ENCODE measurements at regions not wholly inside any gene's neighbourhood (a gene's known extent, or its start where the extent isn't known, plus 50 kb on each side); places are given as distances from the start of the nearest gene placed in this dataset.

- no peak overlapping the region for H3K9ac ChIP-seq (ENCODE audit: insufficient read depth in 1 of 2, low read depth in 2 of 2, low read length in 2 of 2)
- H3K9me3 ChIP-seq (replicated peaks; ENCODE audit: control insufficient read depth, insufficient read depth, low read depth, low read length): no peaks in the 10 kb centered on the region
- no peak overlapping the region for H3K4me3 ChIP-seq
- no TSS peak for BruUV-seq (replicated peaks)
- POLR2A ChIA-PET: no interaction called here
- H3K79me2 ChIP-seq (ENCODE audit: control insufficient read depth, insufficient read depth, low read length): no peaks in the 10 kb centered on the region
- H3K9me1 ChIP-seq (ENCODE audit: control insufficient read depth, insufficient read depth, low read length): no peaks in the 10 kb centered on the region
- TF ChIP-seq LEF1 (IDR thresholded peaks at IDR 0.05): no peak
- TF ChIP-seq, protein P1, sequence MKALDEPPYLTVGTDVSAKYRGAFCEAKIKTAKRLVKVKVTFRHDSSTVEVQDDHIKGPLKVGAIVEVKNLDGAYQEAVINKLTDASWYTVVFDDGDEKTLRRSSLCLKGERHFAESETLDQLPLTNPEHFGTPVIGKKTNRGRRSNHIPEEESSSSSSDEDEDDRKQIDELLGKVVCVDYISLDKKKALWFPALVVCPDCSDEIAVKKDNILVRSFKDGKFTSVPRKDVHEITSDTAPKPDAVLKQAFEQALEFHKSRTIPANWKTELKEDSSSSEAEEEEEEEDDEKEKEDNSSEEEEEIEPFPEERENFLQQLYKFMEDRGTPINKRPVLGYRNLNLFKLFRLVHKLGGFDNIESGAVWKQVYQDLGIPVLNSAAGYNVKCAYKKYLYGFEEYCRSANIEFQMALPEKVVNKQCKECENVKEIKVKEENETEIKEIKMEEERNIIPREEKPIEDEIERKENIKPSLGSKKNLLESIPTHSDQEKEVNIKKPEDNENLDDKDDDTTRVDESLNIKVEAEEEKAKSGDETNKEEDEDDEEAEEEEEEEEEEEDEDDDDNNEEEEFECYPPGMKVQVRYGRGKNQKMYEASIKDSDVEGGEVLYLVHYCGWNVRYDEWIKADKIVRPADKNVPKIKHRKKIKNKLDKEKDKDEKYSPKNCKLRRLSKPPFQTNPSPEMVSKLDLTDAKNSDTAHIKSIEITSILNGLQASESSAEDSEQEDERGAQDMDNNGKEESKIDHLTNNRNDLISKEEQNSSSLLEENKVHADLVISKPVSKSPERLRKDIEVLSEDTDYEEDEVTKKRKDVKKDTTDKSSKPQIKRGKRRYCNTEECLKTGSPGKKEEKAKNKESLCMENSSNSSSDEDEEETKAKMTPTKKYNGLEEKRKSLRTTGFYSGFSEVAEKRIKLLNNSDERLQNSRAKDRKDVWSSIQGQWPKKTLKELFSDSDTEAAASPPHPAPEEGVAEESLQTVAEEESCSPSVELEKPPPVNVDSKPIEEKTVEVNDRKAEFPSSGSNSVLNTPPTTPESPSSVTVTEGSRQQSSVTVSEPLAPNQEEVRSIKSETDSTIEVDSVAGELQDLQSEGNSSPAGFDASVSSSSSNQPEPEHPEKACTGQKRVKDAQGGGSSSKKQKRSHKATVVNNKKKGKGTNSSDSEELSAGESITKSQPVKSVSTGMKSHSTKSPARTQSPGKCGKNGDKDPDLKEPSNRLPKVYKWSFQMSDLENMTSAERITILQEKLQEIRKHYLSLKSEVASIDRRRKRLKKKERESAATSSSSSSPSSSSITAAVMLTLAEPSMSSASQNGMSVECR (CRISPR knock-in tag; IDR thresholded peaks at IDR 0.05): no peak
- TF ChIP-seq, protein P2, sequence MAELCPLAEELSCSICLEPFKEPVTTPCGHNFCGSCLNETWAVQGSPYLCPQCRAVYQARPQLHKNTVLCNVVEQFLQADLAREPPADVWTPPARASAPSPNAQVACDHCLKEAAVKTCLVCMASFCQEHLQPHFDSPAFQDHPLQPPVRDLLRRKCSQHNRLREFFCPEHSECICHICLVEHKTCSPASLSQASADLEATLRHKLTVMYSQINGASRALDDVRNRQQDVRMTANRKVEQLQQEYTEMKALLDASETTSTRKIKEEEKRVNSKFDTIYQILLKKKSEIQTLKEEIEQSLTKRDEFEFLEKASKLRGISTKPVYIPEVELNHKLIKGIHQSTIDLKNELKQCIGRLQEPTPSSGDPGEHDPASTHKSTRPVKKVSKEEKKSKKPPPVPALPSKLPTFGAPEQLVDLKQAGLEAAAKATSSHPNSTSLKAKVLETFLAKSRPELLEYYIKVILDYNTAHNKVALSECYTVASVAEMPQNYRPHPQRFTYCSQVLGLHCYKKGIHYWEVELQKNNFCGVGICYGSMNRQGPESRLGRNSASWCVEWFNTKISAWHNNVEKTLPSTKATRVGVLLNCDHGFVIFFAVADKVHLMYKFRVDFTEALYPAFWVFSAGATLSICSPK (IDR thresholded peaks at IDR 0.05; ENCODE audit: borderline replicate concordance): no peak
- TF ChIP-seq, protein P3, sequence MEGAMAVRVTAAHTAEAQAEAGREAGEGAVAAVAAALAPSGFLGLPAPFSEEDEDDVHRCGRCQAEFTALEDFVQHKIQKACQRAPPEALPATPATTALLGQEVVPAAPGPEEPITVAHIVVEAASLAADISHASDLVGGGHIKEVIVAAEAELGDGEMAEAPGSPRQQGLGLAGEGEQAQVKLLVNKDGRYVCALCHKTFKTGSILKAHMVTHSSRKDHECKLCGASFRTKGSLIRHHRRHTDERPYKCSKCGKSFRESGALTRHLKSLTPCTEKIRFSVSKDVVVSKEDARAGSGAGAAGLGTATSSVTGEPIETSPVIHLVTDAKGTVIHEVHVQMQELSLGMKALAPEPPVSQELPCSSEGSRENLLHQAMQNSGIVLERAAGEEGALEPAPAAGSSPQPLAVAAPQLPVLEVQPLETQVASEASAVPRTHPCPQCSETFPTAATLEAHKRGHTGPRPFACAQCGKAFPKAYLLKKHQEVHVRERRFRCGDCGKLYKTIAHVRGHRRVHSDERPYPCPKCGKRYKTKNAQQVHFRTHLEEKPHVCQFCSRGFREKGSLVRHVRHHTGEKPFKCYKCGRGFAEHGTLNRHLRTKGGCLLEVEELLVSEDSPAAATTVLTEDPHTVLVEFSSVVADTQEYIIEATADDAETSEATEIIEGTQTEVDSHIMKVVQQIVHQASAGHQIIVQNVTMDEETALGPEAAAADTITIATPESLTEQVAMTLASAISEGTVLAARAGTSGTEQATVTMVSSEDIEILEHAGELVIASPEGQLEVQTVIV (CRISPR knock-in tag; IDR thresholded peaks at IDR 0.05; ENCODE audit: borderline replicate concordance): no peak
- no peak for TF ChIP-seq TCF15 (CRISPR knock-in tag; IDR thresholded peaks at IDR 0.05)
- TF ChIP-seq SMAD1 (IDR thresholded peaks at IDR 0.05; ENCODE audit: low read depth, low read length, partially characterized antibody): no peak
- no peak for TF ChIP-seq AFF4 (CRISPR knock-in tag; IDR thresholded peaks at IDR 0.05)
- TF ChIP-seq CREM (IDR thresholded peaks at IDR 0.05; ENCODE audit: low read depth): no peak
- intact Hi-C loops (cut with micrococcal nuclease): no loop called here
- no peaks in the 10 kb centered on the region for H3K27me3 ChIP-seq (ENCODE audit: control insufficient read depth in 2 of 2, insufficient read depth in 2 of 2, low read length in 2 of 2)
- H3K27ac ChIP-seq (ENCODE audit: extremely low read depth, low read depth, low read length): no peak overlapping the region
- in situ Hi-C loops (cut with MboI): no loop called here
- CTCF ChIA-PET (ENCODE audit: low intra/inter-chr PET ratio): no interaction called here
- H3K4me1 ChIP-seq (replicated peaks in 1 of 2; ENCODE audit: control insufficient read depth in 2 of 2, insufficient read depth in 2 of 2, low read length in 2 of 2): no peaks in the 10 kb centered on the region
- FAIRE-seq (no peak), DNase-seq (ENCODE audit: extremely low read depth in 1 of 4, low spot score in 3 of 4) (no peak), ATAC-seq (no peak)
- H4K20me1 ChIP-seq (replicated peaks; ENCODE audit: control insufficient read depth, insufficient read depth, low read length): no peaks in the 10 kb centered on the region
- no peak overlapping the region for H3K4me2 ChIP-seq (ENCODE audit: insufficient read depth, low read length)
- no peaks in the 10 kb centered on the region for H3K36me3 ChIP-seq (ENCODE audit: control insufficient read depth, insufficient read depth, low read length)
- H2AFZ ChIP-seq (ENCODE audit: low read depth, low read length): no peak overlapping the region
Measured at GRCh38 chr12:24328261-24328660, 378.8 kb upstream of the SOX5 start.
